SK-N-SH treated with all-trans-retinoic acid at 6 μM for 48 hours (cell line): ENCODE measurements at regions not wholly inside any gene's neighbourhood (a gene's known extent, or its start where the extent isn't known, plus 50 kb on each side); places are given as distances from the start of the nearest gene placed in this dataset.

Experiments used
- ATAC-seq: fragments of 200-7000 bp; cut with Tn5 transposase; 3 replicates; pipeline ENCODE4 v1.9.1; 2020; ENCODE audit warnings: mild to moderate bottlenecking, moderate library complexity
- ARNTL ChIP-seq: fragments of 450-650 bp; formaldehyde crosslinking; IDR thresholded peaks from 2 replicates; pipeline ENCODE4 v1.5.0; 2020; ENCODE audit warnings: low read depth, mild to moderate bottlenecking, moderate library complexity, borderline replicate concordance
- BACH2 ChIP-seq: fragments of 250-450 bp; sonication (Bioruptor Pico); IDR thresholded peaks from 2 replicates; pipeline ENCODE4 v1.9.0; 2021; ENCODE audit warnings: mild to moderate bottlenecking, borderline replicate concordance
- CREB5 ChIP-seq: fragments of 250-450 bp; sonication (Bioruptor Pico); IDR thresholded peaks from 2 replicates; pipeline ENCODE4 v1.5.1; 2020; ENCODE audit warnings: low read depth, mild to moderate bottlenecking, moderate library complexity
- CSDC2 ChIP-seq: fragments of 250-450 bp; sonication (Bioruptor Pico); IDR thresholded peaks from 2 replicates; pipeline ENCODE4 v1.5.0; 2020; ENCODE audit warnings: mild to moderate bottlenecking, moderate library complexity
- CSRNP3 ChIP-seq: fragments of 250-450 bp; sonication (Bioruptor Pico); IDR thresholded peaks from 2 replicates; pipeline ENCODE4 v1.5.1; 2021; ENCODE audit warnings: mild to moderate bottlenecking, moderate library complexity
- GLIS3 ChIP-seq: fragments of 250-450 bp; sonication (Bioruptor Pico); IDR thresholded peaks from 2 replicates; pipeline ENCODE4 v1.5.0; 2020; ENCODE audit warnings: mild to moderate bottlenecking, moderate library complexity
- ISL1 ChIP-seq: fragments of 250-450 bp; sonication (Bioruptor Pico); IDR thresholded peaks from 2 replicates; pipeline ENCODE4 v2.1.2; 2022; ENCODE audit warnings: mild to moderate bottlenecking, moderate library complexity
- OSR1 ChIP-seq: fragments of 250-450 bp; sonication (Bioruptor Pico); IDR thresholded peaks from 2 replicates; pipeline ENCODE4 v1.8.0; 2022; ENCODE audit warnings: moderate library complexity, mild to moderate bottlenecking, inconsistent platforms
- PATZ1 ChIP-seq: fragments of 250-450 bp; sonication (Bioruptor Pico); IDR thresholded peaks from 2 replicates; pipeline ENCODE4 v1.8.0; 2020; ENCODE audit warnings: mild to moderate bottlenecking, moderate library complexity, borderline replicate concordance
- POU6F1 ChIP-seq: fragments of 250-450 bp; sonication (Bioruptor Pico); IDR thresholded peaks from 2 replicates; pipeline ENCODE4 v1.8.0; 2021; ENCODE audit warnings: low read depth, mild to moderate bottlenecking, moderate library complexity, borderline replicate concordance
- PPARA ChIP-seq: fragments of 250-450 bp; sonication (Bioruptor Pico); IDR thresholded peaks from 2 replicates; pipeline ENCODE4 v1.5.0; 2020; ENCODE audit warnings: mild to moderate bottlenecking, borderline replicate concordance
- RARB ChIP-seq: fragments of 250-450 bp; sonication (Bioruptor Pico); IDR thresholded peaks from 2 replicates; pipeline ENCODE4 v1.8.0; 2021; ENCODE audit warnings: mild to moderate bottlenecking, moderate library complexity
- TOX ChIP-seq: fragments of 250-450 bp; sonication (Bioruptor Pico); IDR thresholded peaks from 2 replicates; pipeline ENCODE4 v1.8.0; 2021; ENCODE audit warnings: mild to moderate bottlenecking, moderate library complexity, borderline replicate concordance
- ZC3H10 ChIP-seq: fragments of 250-450 bp; sonication (Bioruptor Pico); IDR thresholded peaks from 2 replicates; pipeline ENCODE4 v1.5.1; 2021; ENCODE audit warnings: mild to moderate bottlenecking, moderate library complexity
- ZFP3 ChIP-seq: fragments of 250-450 bp; sonication (Bioruptor Pico); IDR thresholded peaks from 2 replicates; pipeline ENCODE4 v1.5.0; 2020; ENCODE audit warnings: mild to moderate bottlenecking, moderate library complexity
- ZNF8 ChIP-seq: fragments of 450-650 bp; formaldehyde crosslinking; IDR thresholded peaks from 2 replicates; pipeline ENCODE4 v1.5.0; 2020; ENCODE audit warnings: mild to moderate bottlenecking, moderate library complexity
- TF ChIP-seq, protein P1 (sequence below): fragments of 250-450 bp; sonication (Bioruptor Pico); IDR thresholded peaks from 2 replicates; pipeline ENCODE4 v1.5.0; 2020; ENCODE audit warnings: mild to moderate bottlenecking, moderate library complexity

DNA sequence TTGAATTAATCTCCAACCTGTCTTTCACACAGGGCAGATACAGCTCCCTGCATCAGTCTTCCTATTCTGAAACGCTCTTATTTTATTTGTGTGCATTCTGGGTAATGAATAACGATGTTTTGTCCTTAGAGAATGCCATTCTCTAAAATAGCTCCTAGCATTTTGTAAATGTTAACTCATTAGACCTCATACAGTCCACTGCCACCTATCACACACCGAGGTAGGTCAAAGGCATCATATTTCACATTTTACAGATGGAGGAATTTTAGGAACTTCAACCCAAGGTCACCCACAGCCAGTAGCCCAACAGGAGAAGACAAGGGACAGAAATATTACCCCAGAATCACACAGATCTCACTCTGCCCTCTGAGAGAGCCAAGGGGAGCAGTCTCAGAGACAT lies 455.4 kb upstream of the GYPC start:
- no peak for ATAC-seq
- TF ChIP-seq ISL1 (CRISPR knock-in tag): no peak

- ATAC-seq: no peak
- no peak for TF ChIP-seq PATZ1 (CRISPR knock-in tag)
Observed at GRCh38 chr2:126208266-126208665, 447.7 kb upstream of the GYPC start.

GRCh38 chr2:126212735-126213134 lies 443.2 kb upstream of the GYPC start:
- no peak for ATAC-seq
- TF ChIP-seq GLIS3 (CRISPR knock-in tag) (no peak), ZC3H10 (CRISPR knock-in tag) (no peak), TOX (CRISPR knock-in tag) (no peak), POU6F1 (CRISPR knock-in tag) (no peak), PATZ1 (CRISPR knock-in tag) (no peak), CSDC2 (CRISPR knock-in tag) (no peak)

GRCh38 chr2:126219081-126219480 lies 436.9 kb upstream of the GYPC start:
- no peak for TF ChIP-seq ZC3H10 (CRISPR knock-in tag)
- TF ChIP-seq CSDC2 (CRISPR knock-in tag): no peak
- ATAC-seq: no peak

DNA sequence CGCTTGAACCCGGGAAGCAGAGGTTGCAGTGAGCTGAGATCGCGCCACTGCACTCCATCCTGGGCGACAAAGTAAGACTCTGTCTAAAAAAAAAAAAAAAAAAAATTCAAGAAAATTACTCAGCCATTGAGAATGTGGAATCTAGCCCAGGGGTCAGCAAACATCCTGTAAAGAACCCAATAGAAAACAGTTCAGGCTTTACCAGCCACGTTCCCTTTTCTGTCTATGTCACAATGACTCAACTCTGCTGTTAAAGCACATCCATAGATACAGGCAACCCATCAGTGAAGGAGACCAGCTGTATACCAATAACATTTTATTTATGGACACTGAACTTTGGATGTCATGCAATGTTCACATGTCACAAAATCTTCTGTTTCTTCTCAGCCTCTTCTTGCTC lies 435.6 kb upstream of the GYPC start:
- no peak for ATAC-seq
- TF ChIP-seq ZNF8 (CRISPR knock-in tag) (no peak), PATZ1 (CRISPR knock-in tag) (no peak), CREB5 (CRISPR knock-in tag) (no peak), PPARA (CRISPR knock-in tag) (no peak), RARB (CRISPR knock-in tag) (no peak), ZFP3 (CRISPR knock-in tag) (no peak), CSDC2 (CRISPR knock-in tag) (no peak), CSRNP3 (CRISPR knock-in tag) (no peak), ISL1 (CRISPR knock-in tag) (no peak), GLIS3 (CRISPR knock-in tag) (no peak), OSR1 (CRISPR knock-in tag) (no peak), BACH2 (CRISPR knock-in tag) (no peak), POU6F1 (CRISPR knock-in tag) (no peak), TOX (CRISPR knock-in tag) (no peak), ARNTL (CRISPR knock-in tag) (no peak), ZC3H10 (CRISPR knock-in tag) (no peak)
- TF ChIP-seq, protein P1, sequence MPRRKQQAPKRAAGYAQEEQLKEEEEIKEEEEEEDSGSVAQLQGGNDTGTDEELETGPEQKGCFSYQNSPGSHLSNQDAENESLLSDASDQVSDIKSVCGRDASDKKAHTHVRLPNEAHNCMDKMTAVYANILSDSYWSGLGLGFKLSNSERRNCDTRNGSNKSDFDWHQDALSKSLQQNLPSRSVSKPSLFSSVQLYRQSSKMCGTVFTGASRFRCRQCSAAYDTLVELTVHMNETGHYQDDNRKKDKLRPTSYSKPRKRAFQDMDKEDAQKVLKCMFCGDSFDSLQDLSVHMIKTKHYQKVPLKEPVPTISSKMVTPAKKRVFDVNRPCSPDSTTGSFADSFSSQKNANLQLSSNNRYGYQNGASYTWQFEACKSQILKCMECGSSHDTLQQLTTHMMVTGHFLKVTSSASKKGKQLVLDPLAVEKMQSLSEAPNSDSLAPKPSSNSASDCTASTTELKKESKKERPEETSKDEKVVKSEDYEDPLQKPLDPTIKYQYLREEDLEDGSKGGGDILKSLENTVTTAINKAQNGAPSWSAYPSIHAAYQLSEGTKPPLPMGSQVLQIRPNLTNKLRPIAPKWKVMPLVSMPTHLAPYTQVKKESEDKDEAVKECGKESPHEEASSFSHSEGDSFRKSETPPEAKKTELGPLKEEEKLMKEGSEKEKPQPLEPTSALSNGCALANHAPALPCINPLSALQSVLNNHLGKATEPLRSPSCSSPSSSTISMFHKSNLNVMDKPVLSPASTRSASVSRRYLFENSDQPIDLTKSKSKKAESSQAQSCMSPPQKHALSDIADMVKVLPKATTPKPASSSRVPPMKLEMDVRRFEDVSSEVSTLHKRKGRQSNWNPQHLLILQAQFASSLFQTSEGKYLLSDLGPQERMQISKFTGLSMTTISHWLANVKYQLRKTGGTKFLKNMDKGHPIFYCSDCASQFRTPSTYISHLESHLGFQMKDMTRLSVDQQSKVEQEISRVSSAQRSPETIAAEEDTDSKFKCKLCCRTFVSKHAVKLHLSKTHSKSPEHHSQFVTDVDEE (CRISPR knock-in tag): no peak
